ENCODE measurements at regions not wholly inside any gene's neighbourhood (a gene's known extent, or its start where the extent isn't known, plus 50 kb on each side); places are given as distances from the start of the nearest gene placed in this dataset.

GRCh38 chr18:24736662-24737330 is 276.4 kb downstream of the HRH4 start:
- peak; percentile 84 for DNase-seq

- DNase-seq, result no peak
Measured at GRCh38 chr18:24740829-24741228, 280.4 kb downstream of the HRH4 start.

GRCh38 chr18:24741321-24741720 is 280.9 kb downstream of the HRH4 start:
- no peak for DNase-seq

GRCh38 chr18:24741965-24742724 is 281.7 kb downstream of the HRH4 start:
- peak; percentile 47 for DNase-seq

GRCh38 chr18:24754583-24755253 is 294.3 kb downstream of the HRH4 start:
- DNase-seq, result peak; percentile 89

DNA sequence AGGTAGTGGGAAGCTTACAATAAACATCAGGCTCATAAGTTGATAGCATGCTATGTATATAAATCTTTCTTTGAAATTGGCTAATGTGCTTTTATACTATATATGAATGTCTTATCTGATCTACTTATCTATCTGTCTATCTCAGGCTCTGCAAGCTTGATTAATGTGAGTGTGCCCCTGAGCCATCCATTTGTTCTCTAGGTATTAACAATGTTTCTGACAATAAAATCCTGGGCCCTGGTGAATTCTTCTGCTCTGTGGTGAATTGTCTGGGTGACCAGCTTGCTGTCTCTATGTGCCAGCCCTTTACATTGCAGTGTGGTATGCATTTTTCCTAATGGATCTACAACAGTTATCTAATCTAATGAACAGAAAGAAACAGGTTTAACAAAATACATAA is 295.9 kb downstream of the HRH4 start:
- no peak for DNase-seq

DNA sequence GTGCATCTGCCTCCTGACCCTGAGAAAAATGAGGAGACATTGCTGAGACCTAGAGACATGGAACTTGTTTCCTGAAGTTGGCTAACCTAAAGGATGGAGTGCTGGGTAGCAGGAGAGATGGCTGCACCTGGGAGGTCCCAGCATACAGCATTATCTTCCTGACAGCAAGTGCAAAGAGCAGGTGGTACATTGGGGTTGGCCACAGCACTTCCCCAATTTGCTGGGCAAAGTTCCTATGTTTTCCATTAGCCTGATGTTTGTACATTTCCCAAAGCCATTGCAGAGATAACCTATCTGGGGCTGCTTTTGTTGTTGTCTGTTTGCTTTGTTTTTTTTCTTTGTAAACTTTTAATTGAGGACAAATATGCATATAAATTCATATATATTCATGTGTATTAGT is 296.7 kb downstream of the HRH4 start:
- DNase-seq, result no peak

DNA sequence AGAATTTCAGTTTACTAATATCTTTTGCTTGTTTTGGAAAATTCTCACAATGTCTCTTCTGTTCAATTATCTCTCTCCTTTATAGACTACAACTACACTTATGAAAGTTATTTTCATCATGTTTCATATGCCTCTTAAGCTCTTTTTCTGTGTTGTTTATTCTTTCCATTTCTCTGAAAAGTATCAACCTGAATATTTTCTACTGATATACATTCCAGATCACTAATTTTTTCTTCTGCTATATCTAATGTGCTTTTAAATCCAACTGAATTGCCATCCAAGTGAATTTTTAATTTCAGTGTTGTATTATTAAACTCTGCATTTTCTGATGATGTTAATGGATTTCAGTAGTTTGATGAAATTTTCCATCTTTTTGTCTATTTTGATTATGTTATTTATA is 301.3 kb downstream of the HRH4 start:
- no peak for DNase-seq

GRCh38 chr18:24762511-24762910 is 302.1 kb downstream of the HRH4 start:
- DNase-seq, result peak; percentile 29

GRCh38 chr18:24763765-24764513 is 303.5 kb downstream of the HRH4 start:
- DNase-seq, result peak; percentile 36

- DNase-seq, result no peak
Measured at GRCh38 chr18:24764766-24765165, 304.3 kb downstream of the HRH4 start.

DNA sequence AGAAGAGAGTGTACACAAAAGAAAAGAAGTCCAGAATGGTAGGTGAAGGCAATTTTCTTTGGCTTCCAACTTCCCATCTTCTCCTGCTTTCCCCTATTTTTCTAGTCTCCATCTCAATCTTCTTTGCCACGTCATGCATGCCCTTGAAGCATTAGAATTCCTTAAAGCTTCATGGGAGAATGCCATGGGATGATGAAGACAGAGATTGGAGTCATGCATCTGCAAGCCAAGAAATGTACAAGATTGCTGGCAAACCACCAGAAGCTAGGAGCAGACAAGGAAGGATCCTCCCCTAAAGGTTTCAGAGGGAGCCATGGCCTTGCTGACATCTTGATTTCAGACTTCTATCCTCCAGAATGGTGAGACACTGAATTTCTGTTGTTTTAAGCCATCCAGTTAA is 305.9 kb downstream of the HRH4 start:
- DNase-seq, result no peak

GRCh38 chr18:24770311-24771024 is 310.0 kb downstream of the HRH4 start:
- no peak for DNase-seq

DNA sequence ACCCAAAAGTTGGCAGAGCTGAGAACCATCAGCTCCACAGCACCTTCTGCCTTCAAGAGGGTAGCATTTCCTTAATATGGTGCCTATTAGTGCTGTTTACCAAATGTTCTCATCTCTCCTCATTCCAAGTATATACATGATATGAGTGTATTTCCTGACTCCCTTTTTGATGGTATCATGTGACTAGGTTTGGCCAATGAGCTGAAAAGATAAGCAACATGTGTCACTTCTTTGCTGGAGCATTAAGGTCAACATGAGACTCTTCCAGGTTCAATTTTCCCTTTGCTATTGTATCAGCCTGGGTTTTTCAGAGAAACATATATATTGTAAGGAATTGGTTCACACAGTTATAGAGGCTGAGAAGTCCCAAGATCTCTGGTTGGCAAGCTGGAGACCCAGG is 310.9 kb downstream of the HRH4 start:
- no peak for DNase-seq

DNA sequence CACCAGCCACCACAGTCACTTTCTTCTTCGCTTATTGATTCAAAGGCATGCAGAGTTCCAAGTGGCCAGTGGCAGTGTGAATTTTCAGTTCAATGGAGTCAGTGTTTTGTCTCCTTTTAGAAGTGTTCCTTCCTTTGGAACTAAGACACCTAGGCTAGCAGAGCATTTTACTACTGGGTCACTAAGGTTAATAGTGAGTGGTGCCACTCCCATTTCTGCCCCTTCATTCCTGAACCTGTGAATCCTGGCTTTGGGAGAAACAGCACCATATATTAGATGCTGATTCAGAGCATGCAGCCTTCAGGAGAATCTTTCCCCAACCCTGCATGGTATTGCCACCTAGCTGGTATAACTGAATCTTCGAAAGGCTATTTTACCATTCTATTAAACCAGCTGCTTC is 312.7 kb downstream of the HRH4 start:
- no peak for DNase-seq

- no peak for DNase-seq
Measured at GRCh38 chr18:24776019-24776418, 315.6 kb downstream of the HRH4 start.

DNA sequence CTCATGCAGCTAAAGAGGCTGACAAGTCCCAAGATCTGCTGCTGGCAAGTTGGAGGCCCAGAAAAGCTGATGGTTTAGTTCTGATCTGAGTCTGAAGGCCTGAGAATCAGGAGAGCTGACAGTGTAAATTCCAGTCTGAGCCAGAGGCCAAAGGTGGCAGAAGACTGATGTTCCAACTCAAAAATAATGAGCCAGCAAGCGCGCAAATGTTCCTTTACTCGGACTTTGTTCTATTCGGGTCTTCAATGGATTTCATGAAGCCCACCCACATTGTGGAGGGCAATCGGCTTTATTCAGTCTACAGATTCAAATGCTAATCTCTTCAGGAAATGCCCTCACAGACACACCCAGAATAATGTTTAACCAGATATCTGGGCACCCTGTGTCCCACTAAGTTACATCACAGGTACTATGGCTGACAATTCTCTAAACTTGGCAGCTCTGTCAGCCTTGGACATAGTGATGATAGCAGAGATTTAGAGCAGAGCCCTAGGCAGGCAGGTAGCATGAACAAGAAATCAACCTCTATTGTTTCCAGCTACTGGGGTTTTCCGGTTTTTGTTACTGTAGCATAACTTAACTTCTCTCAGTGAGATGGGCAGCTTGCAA is 318.5 kb downstream of the HRH4 start:
- DNase-seq, result no peak

DNA sequence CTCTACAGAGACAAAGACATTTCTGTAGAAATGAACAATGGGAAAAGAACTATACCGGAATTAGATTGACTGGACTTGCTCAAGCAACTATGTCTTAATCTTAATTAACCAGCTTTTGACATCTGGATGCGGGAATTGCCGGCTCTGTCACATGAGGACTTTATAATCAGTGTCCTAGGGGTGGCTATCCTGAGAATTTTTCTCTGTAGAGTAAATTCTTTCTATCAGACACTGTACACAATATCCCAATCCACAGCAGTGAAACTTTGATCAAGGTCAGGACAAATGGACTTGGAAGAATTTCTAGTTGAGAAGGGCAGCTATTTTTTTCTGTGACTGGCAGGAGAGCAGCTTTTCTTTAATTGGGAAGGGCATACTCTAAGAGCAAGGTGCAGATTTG is 322.1 kb downstream of the HRH4 start:
- DNase-seq, result no peak

DNA sequence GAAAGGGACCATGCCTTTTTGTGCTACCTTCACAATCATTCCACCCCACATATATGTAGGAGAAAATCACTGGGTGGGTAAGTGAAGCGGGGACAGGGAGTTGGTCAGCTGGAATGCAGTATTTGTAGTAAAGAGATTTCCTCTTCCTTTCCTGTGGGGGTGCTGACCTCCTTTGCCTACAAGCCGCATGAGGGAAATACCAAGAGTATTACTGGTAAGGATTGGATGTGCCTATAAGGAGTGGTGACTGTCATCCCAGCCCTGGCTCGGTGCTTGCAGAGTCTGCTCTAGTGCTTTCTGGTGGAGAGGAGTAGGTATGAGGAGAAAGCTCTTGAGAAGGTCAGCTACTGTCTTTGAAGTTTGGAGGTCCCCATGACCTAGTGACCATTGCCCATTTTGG is 324.6 kb downstream of the HRH4 start:
- no peak for DNase-seq

GRCh38 chr18:24786027-24786426 is 325.6 kb downstream of the HRH4 start:
- no peak for DNase-seq

DNA sequence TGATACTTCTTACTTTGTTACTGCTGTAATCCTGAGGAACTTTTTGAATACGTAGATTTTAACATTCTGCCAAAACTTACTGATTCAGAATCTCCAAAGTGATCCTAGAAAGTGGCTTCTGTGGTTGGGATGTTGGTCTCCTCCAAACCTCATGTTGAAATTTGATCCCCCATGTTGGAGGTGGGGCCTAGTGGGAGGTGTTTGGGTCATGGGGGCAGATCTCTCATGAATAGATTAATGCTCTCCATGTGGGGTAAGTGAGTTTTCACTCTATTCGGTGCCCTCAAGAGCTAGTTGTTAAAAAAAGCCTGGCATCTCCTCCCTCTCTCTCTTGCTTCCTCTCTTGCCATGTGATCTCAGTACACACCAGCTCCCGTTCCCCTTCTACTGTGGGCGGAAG is 329.9 kb downstream of the HRH4 start:
- no peak for DNase-seq
